SK-N-SH (cell line): ENCODE measurements at regions not wholly inside any gene's neighbourhood (a gene's known extent, or its start where the extent isn't known, plus 50 kb on each side); places are given as distances from the start of the nearest gene placed in this dataset.
"Not testable (repeated sequence)": the region's sequence is repeated elsewhere in the genome, so short reads cannot be mapped to it uniquely, and the experiment has no call there.

Experiments used
- CTCF ChIA-PET: fragments of 300-600, 350-600 bp; formaldehyde crosslinking; extraction: SDS; loops from one replicate; lab custom pipeline; 2021; lab: Yijun Ruan, JAX
- POLR2A ChIA-PET: fragments of 350-600 bp; sonication (Branson Sonifier 250); formaldehyde crosslinking; extraction: SDS; loops from one replicate; lab custom pipeline; 2020; ENCODE audit warnings: antibody characterized with exemption, inconsistent platforms; lab: Yijun Ruan, JAX
- DNase-seq: peaks from one replicate; pipeline ENCODE4 v3.0.0; 2012
- H2AFZ ChIP-seq: fragments of 200-600 bp; sonication (generic); 2 replicates; pipeline ENCODE4 v1.8.1; 2016; ENCODE audit warnings: antibody characterized with exemption, mild to moderate bottlenecking, low read depth
- H3F3A ChIP-seq: fragments of 200-600 bp; sonication (generic); replicated peaks from 2 replicates; pipeline ENCODE3; 2016; ENCODE audit warnings: antibody characterized with exemption, mild to moderate bottlenecking; ENCODE audit not compliant: insufficient read depth
- H3K27ac ChIP-seq, 2 experiments: fragments of 200-500 bp in 1 of 2; fragments of 200-600 bp in 1 of 2; sonication (Bioruptor generic) in 1 of 2; sonication (generic), shearing (Covaris generic) in 1 of 2; 2 replicates each; pipeline versions ENCODE4 v1.5.1 to v1.6.1; 2014 to 2016; ENCODE audit warnings: low read depth in 2 of 2, inconsistent platforms in 1 of 2, low read length in 1 of 2, mild to moderate bottlenecking in 1 of 2, mixed read lengths in 1 of 2
- H3K27me3 ChIP-seq: fragments of 200-600 bp; sonication (generic), shearing (Covaris generic); 2 replicates; pipeline ENCODE4 v1.6.1; 2016; ENCODE audit warnings: mixed run types; ENCODE audit not compliant: insufficient read depth
- H3K36me3 ChIP-seq, 2 experiments: fragments of 200-500 bp in 1 of 2; fragments of 200-600 bp in 1 of 2; sonication (Bioruptor generic) in 1 of 2; sonication (generic) in 1 of 2; replicated peaks in 1 of 2; 2 replicates each; pipeline versions ENCODE3 to v1.5.1; 2014 to 2016; ENCODE audit warnings: low read length in 1 of 2, mild to moderate bottlenecking in 1 of 2; ENCODE audit not compliant: insufficient read depth in 2 of 2, control insufficient read depth in 1 of 2
- H3K4me1 ChIP-seq, 2 experiments: fragments of 200-500 bp in 1 of 2; fragments of 200-600 bp in 1 of 2; sonication (Bioruptor generic) in 1 of 2; sonication (generic), shearing (Covaris generic) in 1 of 2; 2 replicates each; pipeline versions ENCODE4 v1.5.1 to v1.6.1; 2014 to 2016; ENCODE audit warnings: low read depth in 1 of 2, low read length in 1 of 2, mixed run types in 1 of 2; ENCODE audit not compliant: insufficient read depth in 2 of 2, control insufficient read depth in 1 of 2
- H3K4me2 ChIP-seq: fragments of 200-600 bp; sonication (generic), shearing (Covaris generic); 2 replicates; pipeline ENCODE4 v1.6.1; 2017; ENCODE audit warnings: mixed run types
- H3K4me3 ChIP-seq, 2 experiments: fragments of 200-500 bp in 1 of 2; fragments of 200-600 bp in 1 of 2; sonication (Bioruptor generic) in 1 of 2; sonication (generic), shearing (Covaris generic) in 1 of 2; 2 replicates each; pipeline versions ENCODE4 v1.5.1 to v1.8.1; 2014 to 2016; ENCODE audit warnings: low read depth in 2 of 2, inconsistent platforms in 1 of 2, low read length in 1 of 2, mild to moderate bottlenecking in 1 of 2, mixed read lengths in 1 of 2, moderate library complexity in 1 of 2
- H3K79me2 ChIP-seq: fragments of 200-600 bp; sonication (generic); 2 replicates; pipeline ENCODE4 v1.8.1; 2017; ENCODE audit warnings: mild to moderate bottlenecking; ENCODE audit not compliant: insufficient read depth
- H3K9ac ChIP-seq: fragments of 200-600 bp; sonication (generic); 2 replicates; pipeline ENCODE4 v1.6.1; 2017; ENCODE audit warnings: mixed run types
- H3K9me2 ChIP-seq: fragments of 200-600 bp; sonication (generic); 2 replicates; pipeline ENCODE4 v1.6.1; 2017; ENCODE audit warnings: mixed run types
- H3K9me3 ChIP-seq: fragments of 200-600 bp; sonication (generic); 2 replicates; pipeline ENCODE4 v1.6.1; 2017; ENCODE audit warnings: mixed run types, mild to moderate bottlenecking, moderate library complexity
- H4K20me1 ChIP-seq: fragments of 200-600 bp; sonication (generic); 2 replicates; pipeline ENCODE4 v1.6.1; 2017; ENCODE audit warnings: mild to moderate bottlenecking, mixed run types; ENCODE audit not compliant: insufficient read depth
- CHD2 ChIP-seq: fragments of 150-350 bp; IDR thresholded peaks from 2 replicates; pipeline ENCODE4 v1.6.1; 2018; ENCODE audit warnings: low read length; ENCODE audit not compliant: partially characterized antibody
- CTCF ChIP-seq: fragments of 200-600 bp; sonication (generic); IDR thresholded peaks from 2 replicates; pipeline ENCODE4 v1.6.1; 2017; ENCODE audit warnings: antibody characterized with exemption, mild to moderate bottlenecking, moderate library complexity
- ELF1 ChIP-seq: IDR thresholded peaks from 2 replicates; pipeline ENCODE4 v1.4.0; 2012
- FOXJ3 ChIP-seq: sonication (generic); formaldehyde crosslinking; IDR thresholded peaks from 2 replicates; pipeline ENCODE4 v1.5.1; 2020; ENCODE audit warnings: mild to moderate bottlenecking, missing genetic modification reagents
- GABPA ChIP-seq: IDR thresholded peaks from 2 replicates; pipeline ENCODE4 v1.4.0; 2012; ENCODE audit warnings: low read depth, mild to moderate bottlenecking
- JUND ChIP-seq: IDR thresholded peaks from 2 replicates; pipeline ENCODE4 v1.4.0; 2012
- NFIC ChIP-seq: IDR thresholded peaks from 2 replicates; pipeline ENCODE4 v1.4.0; 2012; ENCODE audit warnings: borderline replicate concordance
- POLR2AphosphoS5 ChIP-seq: IDR thresholded peaks from 2 replicates; pipeline ENCODE4 v1.6.1; 2012; ENCODE audit warnings: low read depth, low read length
- REST ChIP-seq: IDR thresholded peaks from 2 replicates; pipeline ENCODE4 v1.6.1; 2012; ENCODE audit warnings: mild to moderate bottlenecking, low read depth, low read length, moderate library complexity
- RFX5 ChIP-seq: IDR thresholded peaks from 2 replicates; pipeline ENCODE4 v1.6.1; 2012; ENCODE audit warnings: mild to moderate bottlenecking, improper control_type of control experiment, low read length
- SIN3A ChIP-seq: IDR thresholded peaks from 2 replicates; pipeline ENCODE4 v1.6.1; 2012; ENCODE audit warnings: low read depth, mild to moderate bottlenecking, low read length, moderate library complexity, borderline replicate concordance
- SMC3 ChIP-seq: IDR thresholded peaks from 2 replicates; pipeline ENCODE4 v1.6.1; 2012; ENCODE audit warnings: low read depth, low read length, improper control_type of control experiment
- TAF1 ChIP-seq: IDR thresholded peaks from 2 replicates; pipeline ENCODE4 v1.6.1; 2012; ENCODE audit warnings: low read depth, mild to moderate bottlenecking, low read length, moderate library complexity, borderline replicate concordance
- TEAD4 ChIP-seq: IDR thresholded peaks from 2 replicates; pipeline ENCODE4 v1.4.0; 2012; ENCODE audit warnings: mild to moderate bottlenecking, borderline replicate concordance; ENCODE audit not compliant: insufficient read depth
- WGBS: methylation state at CpG from one replicate; pipeline ENCODE4 v1.1.6; 2017; ENCODE audit warnings: low lambda C conversion rate; 5-methylcytosine and 5-hydroxymethylcytosine counted together
- TF ChIP-seq, protein P1 (sequence below): IDR thresholded peaks from 2 replicates; pipeline ENCODE4 v1.4.0; 2012; ENCODE audit warnings: low read depth
- TF ChIP-seq, protein P2 (sequence below): IDR thresholded peaks from 2 replicates; pipeline ENCODE4 v1.4.0; 2012; ENCODE audit warnings: low read depth, borderline replicate concordance

DNA sequence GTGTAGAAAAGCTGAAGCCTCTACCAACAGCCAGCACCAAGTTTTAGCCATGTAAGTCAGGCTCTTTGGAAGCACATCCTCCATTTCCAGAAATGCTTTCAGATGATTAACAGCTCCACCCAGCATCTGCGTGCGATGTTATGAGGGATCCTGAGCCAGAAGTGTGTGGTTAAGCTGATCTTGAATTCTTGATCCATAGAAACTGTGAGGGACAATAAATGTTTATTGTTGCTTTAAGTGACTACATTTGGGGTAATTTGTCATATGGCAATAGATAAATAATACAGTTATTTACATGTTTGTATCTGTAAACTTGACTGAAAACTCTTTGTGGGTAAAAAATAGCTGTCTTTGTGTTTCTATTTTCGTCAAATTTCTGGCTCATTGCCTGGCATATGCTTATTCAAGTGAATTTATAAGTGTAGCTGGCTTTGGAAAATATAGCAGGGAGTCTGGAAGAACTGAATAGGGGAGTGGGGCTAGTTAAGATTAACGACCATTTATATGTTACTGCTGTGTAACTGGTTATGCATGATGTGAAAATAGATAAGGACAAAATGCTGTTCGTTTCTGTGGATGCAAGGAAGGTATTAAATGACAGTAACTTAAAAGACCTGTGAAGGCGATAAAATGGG, 234.1 kb downstream of the LRRC70 start:
- Histone ChIP-seq H3K4me2 (no peak overlapping the region), H3K9me2 (no peaks in the 10 kb centered on the region), H3K4me1 (no peaks in the 10 kb centered on the region), H4K20me1 (no peaks in the 10 kb centered on the region), H3K9me3 (no peaks in the 10 kb centered on the region), H3K9ac (no peak overlapping the region), H3K79me2 (no peaks in the 10 kb centered on the region), H3K27me3 (no peaks in the 10 kb centered on the region), H3K4me3 (no peak overlapping the region), H3K27ac (no peak overlapping the region), H2AFZ (no peak overlapping the region), H3F3A (no peaks in the 10 kb centered on the region), H3K36me3 (no peaks in the 10 kb centered on the region)
- TF ChIP-seq POLR2AphosphoS5: no peak
- TF ChIP-seq TEAD4: no peak
- TF ChIP-seq RFX5: no peak
- TF ChIP-seq NFIC: no peak
- TF ChIP-seq ELF1: no peak
- no peak for TF ChIP-seq FOXJ3 (CRISPR knock-in tag)
- no peak for TF ChIP-seq REST
- no peak for TF ChIP-seq TAF1
- TF ChIP-seq, protein P1, sequence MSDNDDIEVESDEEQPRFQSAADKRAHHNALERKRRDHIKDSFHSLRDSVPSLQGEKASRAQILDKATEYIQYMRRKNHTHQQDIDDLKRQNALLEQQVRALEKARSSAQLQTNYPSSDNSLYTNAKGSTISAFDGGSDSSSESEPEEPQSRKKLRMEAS: no peak
- no peak for TF ChIP-seq JUND
- no peak for TF ChIP-seq SMC3
- TF ChIP-seq SIN3A: no peak
- TF ChIP-seq CHD2: no peak
- TF ChIP-seq GABPA: no peak
- TF ChIP-seq CTCF: no peak
- TF ChIP-seq, protein P2, sequence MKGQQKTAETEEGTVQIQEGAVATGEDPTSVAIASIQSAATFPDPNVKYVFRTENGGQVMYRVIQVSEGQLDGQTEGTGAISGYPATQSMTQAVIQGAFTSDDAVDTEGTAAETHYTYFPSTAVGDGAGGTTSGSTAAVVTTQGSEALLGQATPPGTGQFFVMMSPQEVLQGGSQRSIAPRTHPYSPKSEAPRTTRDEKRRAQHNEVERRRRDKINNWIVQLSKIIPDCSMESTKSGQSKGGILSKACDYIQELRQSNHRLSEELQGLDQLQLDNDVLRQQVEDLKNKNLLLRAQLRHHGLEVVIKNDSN: no peak
- ChIA-PET POLR2A (no interaction called here), CTCF (no interaction called here)
- 4% methylated on average over 6 of the region's 6 CpGs for WGBS
- DNase-seq: no peak

GRCh38 chr5:62804819-62805218, 226.2 kb downstream of the LRRC70 start:
- H3K36me3 ChIP-seq, H3K4me1 ChIP-seq, H3K4me2 ChIP-seq, H3K27me3 ChIP-seq, H3K79me2 ChIP-seq, H3K9ac ChIP-seq, H3F3A ChIP-seq, CTCF ChIA-PET, H3K9me2 ChIP-seq, H4K20me1 ChIP-seq, H3K9me3 ChIP-seq, H3K4me3 ChIP-seq, POLR2A ChIA-PET, H2AFZ ChIP-seq, DNase-seq, H3K27ac ChIP-seq: not testable (repeated sequence)
- WGBS: 0% methylated on average over 2 of the region's 13 CpGs
